HFFc6 (cell line): ENCODE measurements at regions not wholly inside any gene's neighbourhood (a gene's known extent, or its start where the extent isn't known, plus 50 kb on each side); places are given as distances from the start of the nearest gene placed in this dataset.
"Not testable (repeated sequence)": the region's sequence is repeated elsewhere in the genome, so short reads cannot be mapped to it uniquely, and the experiment has no call there.

Experiments
- DNase-seq: peaks from one replicate; pipeline ENCODE4 v3.0.0-alpha.2; 2018
- H3K27ac Mint-ChIP-seq: 2 replicates; pipeline ENCODE4 v1.8.0; 2020; ENCODE audit warnings: mild to moderate bottlenecking, mixed read lengths
- H3K27me3 Mint-ChIP-seq: 2 replicates; pipeline ENCODE4 v1.8.0; 2021; ENCODE audit warnings: mild to moderate bottlenecking, moderate library complexity, mixed read lengths; ENCODE audit not compliant: insufficient read depth
- H3K36me3 Mint-ChIP-seq: 2 replicates; pipeline ENCODE4 v1.8.0; 2021; ENCODE audit warnings: low read depth, mixed read lengths
- H3K4me1 Mint-ChIP-seq: 2 replicates; pipeline ENCODE4 v1.8.0; 2020; ENCODE audit warnings: low read depth, mixed read lengths
- H3K4me3 Mint-ChIP-seq: 2 replicates; pipeline ENCODE4 v1.8.0; 2020; ENCODE audit warnings: mild to moderate bottlenecking, moderate library complexity, mixed read lengths
- H3K9me3 Mint-ChIP-seq: 2 replicates; pipeline ENCODE4 v1.8.0; 2020; ENCODE audit warnings: mild to moderate bottlenecking, mixed read lengths
- TF ChIP-seq, protein P1 (sequence below): fragments of 200-600 bp; sonication (generic); IDR thresholded peaks from 2 replicates; pipeline ENCODE4 v1.5.0; 2021; ENCODE audit warnings: antibody characterized with exemption, mild to moderate bottlenecking

DNA sequence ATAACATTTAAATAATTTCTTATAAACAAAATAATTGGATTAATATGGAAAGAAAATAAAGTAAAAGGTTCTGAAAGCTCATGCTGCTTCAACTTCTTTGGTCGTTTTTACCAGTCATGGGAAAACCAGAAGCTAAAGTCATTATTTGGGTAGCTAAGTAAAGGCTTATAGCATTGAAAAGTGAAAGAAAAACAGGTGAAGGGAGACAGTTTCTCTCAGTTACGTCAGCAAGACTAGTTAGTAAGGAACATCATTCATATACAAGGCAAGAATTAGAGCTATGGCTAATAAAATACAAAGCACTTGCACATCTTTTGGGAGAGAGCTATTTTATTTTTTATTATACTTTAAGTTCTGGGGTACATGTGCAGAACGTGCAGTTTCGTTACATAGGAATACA lies 170.3 kb upstream of the SYT10 start:
- Mint-ChIP-seq H3K9me3 (peaks cover 42% of the 10 kb centered on the region), H3K4me3 (no peak overlapping the region), H3K27ac (no peak overlapping the region), H3K27me3 (no peaks in the 10 kb centered on the region), H3K4me1 (no peaks in the 10 kb centered on the region), H3K36me3 (no peaks in the 10 kb centered on the region)
- DNase-seq, result no peak
- TF ChIP-seq, protein P1, sequence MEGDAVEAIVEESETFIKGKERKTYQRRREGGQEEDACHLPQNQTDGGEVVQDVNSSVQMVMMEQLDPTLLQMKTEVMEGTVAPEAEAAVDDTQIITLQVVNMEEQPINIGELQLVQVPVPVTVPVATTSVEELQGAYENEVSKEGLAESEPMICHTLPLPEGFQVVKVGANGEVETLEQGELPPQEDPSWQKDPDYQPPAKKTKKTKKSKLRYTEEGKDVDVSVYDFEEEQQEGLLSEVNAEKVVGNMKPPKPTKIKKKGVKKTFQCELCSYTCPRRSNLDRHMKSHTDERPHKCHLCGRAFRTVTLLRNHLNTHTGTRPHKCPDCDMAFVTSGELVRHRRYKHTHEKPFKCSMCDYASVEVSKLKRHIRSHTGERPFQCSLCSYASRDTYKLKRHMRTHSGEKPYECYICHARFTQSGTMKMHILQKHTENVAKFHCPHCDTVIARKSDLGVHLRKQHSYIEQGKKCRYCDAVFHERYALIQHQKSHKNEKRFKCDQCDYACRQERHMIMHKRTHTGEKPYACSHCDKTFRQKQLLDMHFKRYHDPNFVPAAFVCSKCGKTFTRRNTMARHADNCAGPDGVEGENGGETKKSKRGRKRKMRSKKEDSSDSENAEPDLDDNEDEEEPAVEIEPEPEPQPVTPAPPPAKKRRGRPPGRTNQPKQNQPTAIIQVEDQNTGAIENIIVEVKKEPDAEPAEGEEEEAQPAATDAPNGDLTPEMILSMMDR, result no peak

DNA sequence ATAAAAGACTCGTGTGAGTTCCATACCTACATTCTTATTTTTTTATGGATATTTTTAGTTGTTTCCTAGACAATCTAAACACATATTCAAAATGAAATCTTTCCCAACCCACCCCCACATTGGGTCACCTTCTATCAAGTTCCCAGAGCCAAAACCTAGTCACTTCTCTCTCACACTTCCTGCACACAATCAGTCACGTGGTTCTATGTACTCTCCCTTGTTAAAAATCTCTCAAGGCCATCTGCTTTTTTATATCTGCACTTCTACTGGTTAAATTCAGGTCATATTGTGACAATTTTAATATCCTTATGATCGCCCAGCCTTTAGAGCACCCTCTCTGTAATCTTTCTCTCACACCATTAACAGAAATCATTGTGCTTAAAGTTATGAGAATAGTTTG lies 175.0 kb upstream of the SYT10 start:
- TF ChIP-seq, protein P1, result no peak
- DNase-seq, result no peak
- Mint-ChIP-seq H3K27me3 (no peaks in the 10 kb centered on the region), H3K36me3 (peaks cover 6% of the 10 kb centered on the region; the same call in 1 of the 2 replicates), H3K27ac (no peak overlapping the region), H3K9me3 (peaks cover 65% of the 10 kb centered on the region), H3K4me1 (no peaks in the 10 kb centered on the region), H3K4me3 (no peak overlapping the region)

DNA sequence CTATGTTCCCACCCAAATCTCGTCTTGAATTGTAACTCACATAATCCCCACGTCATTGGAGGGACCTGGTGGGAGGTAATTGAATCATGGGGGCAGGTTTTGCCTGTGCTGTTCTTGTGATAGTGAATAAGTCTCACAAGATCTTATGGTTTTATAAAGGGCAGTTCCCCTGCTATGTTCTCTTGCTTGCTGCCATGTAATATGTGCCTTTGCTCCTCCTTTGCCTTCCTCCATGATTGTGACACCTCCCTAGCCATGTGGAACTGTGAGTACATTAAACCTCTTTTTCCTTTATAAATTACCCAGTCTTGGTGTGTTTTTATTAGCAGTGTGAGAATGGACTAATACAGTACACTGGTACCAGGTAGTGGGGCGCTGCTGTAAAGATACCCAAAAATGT lies 177.6 kb upstream of the SYT10 start:
- Mint-ChIP-seq H3K9me3 (peaks cover 59% of the 10 kb centered on the region), H3K27me3 (no peaks in the 10 kb centered on the region), H3K27ac (no peak overlapping the region), H3K4me1 (no peaks in the 10 kb centered on the region), H3K4me3 (no peak overlapping the region), H3K36me3 (peaks cover 8% of the 10 kb centered on the region; the same call in 1 of the 2 replicates)
- TF ChIP-seq, protein P1, result no peak
- DNase-seq, result no peak

DNA sequence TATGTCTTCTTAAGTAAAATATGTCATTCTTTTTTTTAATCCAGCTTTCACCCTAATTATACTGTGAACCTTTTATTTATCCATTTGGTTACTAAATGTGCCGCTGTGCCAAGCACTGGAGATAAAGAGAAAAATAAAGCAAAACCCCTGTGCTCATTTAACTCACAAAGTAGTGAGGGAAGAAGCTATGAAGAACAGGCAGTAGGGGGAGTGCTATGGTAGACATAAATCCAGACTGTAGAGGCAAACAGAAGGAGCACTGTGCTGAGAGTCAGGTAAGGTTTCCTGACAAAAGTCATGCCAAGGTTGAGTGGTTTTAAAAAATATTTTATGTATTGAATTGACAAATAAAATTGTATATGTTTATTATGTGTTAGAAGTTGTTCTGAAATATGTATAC lies 188.5 kb upstream of the SYT10 start:
- H3K36me3 Mint-ChIP-seq, result peaks cover 3% of the 10 kb centered on the region; the same call in 1 of the 2 replicates
- H3K4me1 Mint-ChIP-seq, result no peaks in the 10 kb centered on the region
- H3K4me3 Mint-ChIP-seq, result no peak overlapping the region
- TF ChIP-seq, protein P1, result no peak
- H3K9me3 Mint-ChIP-seq, result peaks cover 33% of the 10 kb centered on the region
- no peak overlapping the region for H3K27ac Mint-ChIP-seq
- H3K27me3 Mint-ChIP-seq, result no peaks in the 10 kb centered on the region
- DNase-seq, result no peak

DNA sequence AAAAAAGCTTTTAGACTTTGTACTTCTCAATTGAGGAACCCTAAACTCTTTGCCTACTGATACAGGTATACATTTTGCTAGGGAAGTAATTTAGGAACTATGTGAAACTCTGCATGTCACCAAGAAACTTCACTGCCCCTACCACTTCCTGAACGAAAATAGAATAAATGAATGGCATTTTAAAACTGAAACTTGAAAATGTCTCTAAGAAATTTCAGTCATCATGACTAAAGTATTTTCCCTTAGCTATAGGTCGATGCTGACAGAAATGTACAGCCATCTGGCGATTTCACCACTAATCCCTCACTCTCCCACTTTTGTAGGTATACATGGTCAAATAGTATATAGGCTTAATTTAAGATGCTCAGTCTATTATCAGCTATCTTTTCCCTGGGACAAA lies 194.9 kb upstream of the SYT10 start:
- no peak for DNase-seq
- TF ChIP-seq, protein P1, result no peak
- Mint-ChIP-seq H3K27me3 (no peaks in the 10 kb centered on the region), H3K36me3 (peaks cover 3% of the 10 kb centered on the region; the same call in 1 of the 2 replicates), H3K4me1 (no peaks in the 10 kb centered on the region), H3K27ac (no peak overlapping the region), H3K4me3 (no peak overlapping the region), H3K9me3 (peaks cover 38% of the 10 kb centered on the region)

DNA sequence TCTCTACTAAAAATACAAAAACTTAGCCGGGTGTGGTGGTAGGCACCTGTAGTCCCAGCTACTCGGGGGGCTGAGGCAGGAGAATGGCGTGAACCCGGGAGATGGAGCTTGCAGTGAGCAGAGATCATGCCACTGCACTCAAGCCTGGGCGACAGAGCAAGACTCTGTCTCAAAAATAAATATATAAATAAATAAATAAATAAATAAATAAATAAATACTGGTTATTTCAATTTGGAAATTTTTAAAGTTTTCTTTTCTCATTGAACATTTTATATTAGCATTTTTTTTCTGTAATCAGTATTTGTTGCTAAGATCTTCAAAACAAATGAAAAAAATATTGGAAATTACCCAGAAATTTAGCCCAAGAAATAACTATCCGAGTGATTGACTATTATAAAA lies 197.3 kb upstream of the SYT10 start:
- not testable (repeated sequence) for H3K4me3 Mint-ChIP-seq, H3K27me3 Mint-ChIP-seq, DNase-seq, H3K4me1 Mint-ChIP-seq, H3K27ac Mint-ChIP-seq, H3K36me3 Mint-ChIP-seq
- peaks cover 38% of the 10 kb centered on the region for H3K9me3 Mint-ChIP-seq
